Neuronal stem cell (in vitro differentiated cells): ENCODE measurements at regions not wholly inside any gene's neighbourhood (a gene's known extent, or its start where the extent isn't known, plus 50 kb on each side); places are given as distances from the start of the nearest gene placed in this dataset.
"Not testable (repeated sequence)": the region's sequence is repeated elsewhere in the genome, so short reads cannot be mapped to it uniquely, and the experiment has no call there.

Experiments used
- DNase-seq: peaks from one replicate; pipeline ENCODE4 v3.0.0-alpha.2; 2013; ENCODE audit warnings: low spot score
- H2AFZ ChIP-seq: one replicate; pipeline ENCODE4 v1.6.1; 2013; ENCODE audit warnings: mild to moderate bottlenecking, low read length, inconsistent platforms
- H2AK5ac ChIP-seq: 2 replicates; pipeline ENCODE4 v1.6.1; 2013; ENCODE audit warnings: low read depth, mild to moderate bottlenecking, inconsistent platforms, low read length, moderate library complexity, mixed read lengths
- H2BK120ac ChIP-seq: 2 replicates; pipeline ENCODE4 v1.6.1; 2013; ENCODE audit warnings: low read depth, mild to moderate bottlenecking, inconsistent platforms, low read length, moderate library complexity, mixed read lengths
- H2BK12ac ChIP-seq: one replicate; pipeline ENCODE4 v1.6.1; 2013; ENCODE audit warnings: low read length, inconsistent platforms
- H2BK15ac ChIP-seq: 2 replicates; pipeline ENCODE4 v1.6.1; 2013; ENCODE audit warnings: mild to moderate bottlenecking, low read length, inconsistent platforms, mixed read lengths
- H2BK5ac ChIP-seq: one replicate; pipeline ENCODE4 v1.6.1; 2013; ENCODE audit warnings: inconsistent platforms, mild to moderate bottlenecking, low read length, moderate library complexity
- H3K14ac ChIP-seq: one replicate; pipeline ENCODE4 v1.6.1; 2013; ENCODE audit warnings: low read length, inconsistent platforms
- H3K18ac ChIP-seq: 2 replicates; pipeline ENCODE4 v1.6.1; 2013; ENCODE audit warnings: low read length, inconsistent platforms
- H3K23ac ChIP-seq: 2 replicates; pipeline ENCODE4 v1.6.1; 2013; ENCODE audit warnings: low read depth, mild to moderate bottlenecking, mixed read lengths, low read length, inconsistent platforms; ENCODE audit not compliant: poor library complexity
- H3K27ac ChIP-seq: replicated peaks from 3 replicates; pipeline ENCODE4 v1.5.1; 2013; ENCODE audit warnings: low read length, inconsistent platforms
- H3K27me3 ChIP-seq, 3 experiments: 2 replicates each; pipeline ENCODE4 v1.6.1; 2013; ENCODE audit warnings: low read length in 3 of 3, mild to moderate bottlenecking in 2 of 3, inconsistent platforms in 1 of 3, low read depth in 1 of 3, mixed read lengths in 1 of 3, moderate library complexity in 1 of 3; ENCODE audit not compliant: control insufficient read depth in 3 of 3, insufficient read depth in 3 of 3
- H3K36me3 ChIP-seq, 2 donors: replicated peaks in 1 of 2; 2 replicates each; pipeline ENCODE4 v1.6.1; 2013; ENCODE audit warnings: low read length in 2 of 2; ENCODE audit not compliant: control insufficient read depth in 2 of 2, insufficient read depth in 2 of 2
- H3K4ac ChIP-seq: 2 replicates; pipeline ENCODE4 v1.6.1; 2013; ENCODE audit warnings: inconsistent platforms, mild to moderate bottlenecking, low read length, moderate library complexity
- H3K4me1 ChIP-seq, 2 donors: 1 replicate in 1 of 2; 2 replicates in 1 of 2; pipeline ENCODE4 v1.6.1; 2013; ENCODE audit warnings: low read length in 2 of 2, low read depth in 1 of 2; ENCODE audit not compliant: control insufficient read depth in 2 of 2, insufficient read depth in 1 of 2
- H3K4me2 ChIP-seq: one replicate; pipeline ENCODE4 v1.6.1; 2013; ENCODE audit warnings: mild to moderate bottlenecking, low read length, inconsistent platforms; ENCODE audit not compliant: insufficient read depth, poor library complexity, severe bottlenecking
- H3K4me3 ChIP-seq, 2 donors: 2 replicates each; pipeline ENCODE4 v1.5.1; 2013; ENCODE audit warnings: low read length in 2 of 2, mild to moderate bottlenecking in 2 of 2, inconsistent platforms in 1 of 2, moderate library complexity in 1 of 2
- H3K79me1 ChIP-seq: one replicate; pipeline ENCODE4 v1.6.1; 2013; ENCODE audit warnings: low read depth, mild to moderate bottlenecking, inconsistent platforms, low read length, moderate library complexity
- H3K9ac ChIP-seq: one replicate; pipeline ENCODE4 v1.6.1; 2013; ENCODE audit warnings: mild to moderate bottlenecking, low read depth, low read length, inconsistent platforms; ENCODE audit not compliant: poor library complexity
- H3K9me3 ChIP-seq, 2 donors: replicated peaks in 1 of 2; 2 replicates each; pipeline versions ENCODE3 to v1.6.1; 2013; ENCODE audit warnings: low read length in 2 of 2, mild to moderate bottlenecking in 2 of 2, inconsistent platforms in 1 of 2, low read depth in 1 of 2, mixed read lengths in 1 of 2, moderate library complexity in 1 of 2; ENCODE audit not compliant: control insufficient read depth in 2 of 2, insufficient read depth in 1 of 2
- H4K8ac ChIP-seq: one replicate; pipeline ENCODE4 v1.6.1; 2013; ENCODE audit warnings: low read depth, mild to moderate bottlenecking, inconsistent platforms, low read length, moderate library complexity
- H4K91ac ChIP-seq: one replicate; pipeline ENCODE4 v1.6.1; 2013; ENCODE audit warnings: low read length, low read depth, mild to moderate bottlenecking, inconsistent platforms; ENCODE audit not compliant: poor library complexity
- WGBS, 2 donors: extraction: QIAGEN DNeasy Blood & Tissue Kit; methylation state at CpG; one replicate each; pipeline ENCODE4 v1.1.7; 2013; ENCODE audit warnings: missing lambda C conversion rate in 2 of 2, mixed read lengths in 1 of 2; ENCODE audit not compliant: insufficient read length in 2 of 2, insufficient replicate concordance in 1 of 2; ENCODE audit errors: extremely low coverage in 2 of 2; 5-methylcytosine and 5-hydroxymethylcytosine counted together

GRCh38 chr2:35447821-35448220 is 907.8 kb upstream of the CRIM1 start:
- H3K14ac ChIP-seq: no peak overlapping the region
- DNase-seq: no peak
- H4K91ac ChIP-seq: no peak overlapping the region

GRCh38 chr2:35447215-35447614 is 908.4 kb upstream of the CRIM1 start:
- Histone ChIP-seq H3K9me3 (no peaks in the 10 kb centered on the region), H3K4me1 (no peaks in the 10 kb centered on the region), H3K4me3 (no peak overlapping the region), H3K36me3 (no peaks in the 10 kb centered on the region), H2BK5ac (no peak overlapping the region), H2BK120ac (no peak overlapping the region), H3K14ac (no peak overlapping the region), H3K4ac (no peak overlapping the region), H3K4me2 (no peak overlapping the region), H3K79me1 (no peaks in the 10 kb centered on the region), H2AFZ (no peak overlapping the region), H3K18ac (no peak overlapping the region), H2BK15ac (no peak overlapping the region), H2AK5ac (no peak overlapping the region), H4K91ac (no peak overlapping the region), H4K8ac (no peak overlapping the region), H3K27me3 (no peaks in the 10 kb centered on the region), H2BK12ac (no peak overlapping the region), H3K27ac (no peak overlapping the region), H3K9ac (no peak overlapping the region), H3K23ac (no peak overlapping the region)
- WGBS, 2 donors: no CpG with 5 or more reads among the region's 5 CpGs
- no peak for DNase-seq

More at GRCh38 chr2:35447821-35448220, 907.8 kb upstream of the CRIM1 start:
- no peak overlapping the region for H3K27ac ChIP-seq
- no peaks in the 10 kb centered on the region for H3K79me1 ChIP-seq
- H3K9me3 ChIP-seq: no peaks in the 10 kb centered on the region
- no peak overlapping the region for H2AK5ac ChIP-seq
- H2AFZ ChIP-seq: no peak overlapping the region
- no peaks in the 10 kb centered on the region for H3K4me1 ChIP-seq
- no peak overlapping the region for H3K4ac ChIP-seq
- H4K8ac ChIP-seq: no peak overlapping the region
- H3K9ac ChIP-seq: no peak overlapping the region
- H3K4me2 ChIP-seq: no peak overlapping the region
- H2BK5ac ChIP-seq: no peak overlapping the region
- no peak overlapping the region for H2BK15ac ChIP-seq
- no peaks in the 10 kb centered on the region for H3K36me3 ChIP-seq
- H3K27me3 ChIP-seq: no peaks in the 10 kb centered on the region
- H3K18ac ChIP-seq: no peak overlapping the region
- H3K23ac ChIP-seq: no peak overlapping the region
- H2BK120ac ChIP-seq: no peak overlapping the region
- H3K4me3 ChIP-seq: no peak overlapping the region
- no peak overlapping the region for H2BK12ac ChIP-seq

- Histone ChIP-seq H3K27me3 (no peaks in the 10 kb centered on the region), H3K4ac (no peak overlapping the region), H3K14ac (no peak overlapping the region), H3K9ac (no peak overlapping the region), H3K9me3 (no peaks in the 10 kb centered on the region), H2BK120ac (no peak overlapping the region), H2BK12ac (no peak overlapping the region), H2BK5ac (no peak overlapping the region), H3K23ac (no peak overlapping the region), H2BK15ac (no peak overlapping the region), H3K4me2 (no peak overlapping the region), H3K36me3 (no peaks in the 10 kb centered on the region), H3K27ac (no peak overlapping the region), H2AK5ac (no peak overlapping the region), H3K4me1 (no peaks in the 10 kb centered on the region), H3K18ac (no peak overlapping the region), H4K91ac (no peak overlapping the region), H3K4me3 (no peak overlapping the region), H4K8ac (no peak overlapping the region), H2AFZ (no peak overlapping the region), H3K79me1 (no peaks in the 10 kb centered on the region)
- DNase-seq: no peak
These were observed 912.5 kb upstream of the CRIM1 start for GRCh38 chr2:35443087-35443486.

- H2BK5ac ChIP-seq, H3K27ac ChIP-seq, H3K14ac ChIP-seq, H3K9me3 ChIP-seq, H2AK5ac ChIP-seq, H3K36me3 ChIP-seq, H3K4me2 ChIP-seq, H4K8ac ChIP-seq, H3K18ac ChIP-seq, H2BK15ac ChIP-seq, H3K4me1 ChIP-seq, H3K9ac ChIP-seq, H3K27me3 ChIP-seq, H3K4me3 ChIP-seq, H4K91ac ChIP-seq, H2BK120ac ChIP-seq, H2BK12ac ChIP-seq, H2AFZ ChIP-seq, H3K4ac ChIP-seq, DNase-seq, H3K79me1 ChIP-seq, H3K23ac ChIP-seq: not testable (repeated sequence)
- no CpG with 5 or more reads among the region's 9 CpGs for WGBS, 2 donors
These were observed 914.0 kb upstream of the CRIM1 start for GRCh38 chr2:35441575-35441974.
